Esophagus (tissue), 2 donors: ENCODE measurements at regions not wholly inside any gene's neighbourhood (a gene's known extent, or its start where the extent isn't known, plus 50 kb on each side); places are given as distances from the start of the nearest gene placed in this dataset.

Experiments
- H3K27ac ChIP-seq, 2 donors: one replicate each; pipeline ENCODE4 v1.5.1; 2013; ENCODE audit warnings: low read depth in 2 of 2, mild to moderate bottlenecking in 2 of 2, inconsistent platforms in 1 of 2, low read length in 1 of 2, moderate library complexity in 1 of 2
- H3K27me3 ChIP-seq, 2 donors: one replicate each; pipeline ENCODE4 v1.6.1; 2013; ENCODE audit warnings: low read length in 2 of 2, control low read depth in 1 of 2, mild to moderate bottlenecking in 1 of 2; ENCODE audit not compliant: insufficient read depth in 2 of 2, control insufficient read depth in 1 of 2
- H3K36me3 ChIP-seq, 2 donors: one replicate each; pipeline ENCODE4 v1.6.1; 2013; ENCODE audit warnings: low read length in 1 of 2; ENCODE audit not compliant: control insufficient read depth in 2 of 2, insufficient read depth in 2 of 2
- H3K4me1 ChIP-seq, 2 donors: one replicate each; pipeline ENCODE4 v1.6.1; 2013; ENCODE audit warnings: low read length in 1 of 2; ENCODE audit not compliant: control insufficient read depth in 2 of 2, insufficient read depth in 2 of 2
- H3K4me3 ChIP-seq, 2 donors: one replicate each; pipeline ENCODE4 v1.5.1; 2013; ENCODE audit warnings: low read length in 2 of 2, mild to moderate bottlenecking in 2 of 2, low read depth in 1 of 2, moderate library complexity in 1 of 2
- H3K9me3 ChIP-seq, 2 donors: one replicate each; pipeline ENCODE4 v1.6.1; 2013; ENCODE audit warnings: mild to moderate bottlenecking in 2 of 2, low read depth in 1 of 2, low read length in 1 of 2, moderate library complexity in 1 of 2; ENCODE audit not compliant: control insufficient read depth in 2 of 2, insufficient read depth in 1 of 2
- WGBS, 2 donors: extraction: QIAGEN DNeasy Blood & Tissue Kit; methylation state at CpG; one replicate each; pipeline ENCODE4 v1.1.7; 2013; 5-methylcytosine and 5-hydroxymethylcytosine counted together
- donor health status: healthy with polysubstance abuse.
- donor health status: Bipolar disorder and iron deficiency.

DNA sequence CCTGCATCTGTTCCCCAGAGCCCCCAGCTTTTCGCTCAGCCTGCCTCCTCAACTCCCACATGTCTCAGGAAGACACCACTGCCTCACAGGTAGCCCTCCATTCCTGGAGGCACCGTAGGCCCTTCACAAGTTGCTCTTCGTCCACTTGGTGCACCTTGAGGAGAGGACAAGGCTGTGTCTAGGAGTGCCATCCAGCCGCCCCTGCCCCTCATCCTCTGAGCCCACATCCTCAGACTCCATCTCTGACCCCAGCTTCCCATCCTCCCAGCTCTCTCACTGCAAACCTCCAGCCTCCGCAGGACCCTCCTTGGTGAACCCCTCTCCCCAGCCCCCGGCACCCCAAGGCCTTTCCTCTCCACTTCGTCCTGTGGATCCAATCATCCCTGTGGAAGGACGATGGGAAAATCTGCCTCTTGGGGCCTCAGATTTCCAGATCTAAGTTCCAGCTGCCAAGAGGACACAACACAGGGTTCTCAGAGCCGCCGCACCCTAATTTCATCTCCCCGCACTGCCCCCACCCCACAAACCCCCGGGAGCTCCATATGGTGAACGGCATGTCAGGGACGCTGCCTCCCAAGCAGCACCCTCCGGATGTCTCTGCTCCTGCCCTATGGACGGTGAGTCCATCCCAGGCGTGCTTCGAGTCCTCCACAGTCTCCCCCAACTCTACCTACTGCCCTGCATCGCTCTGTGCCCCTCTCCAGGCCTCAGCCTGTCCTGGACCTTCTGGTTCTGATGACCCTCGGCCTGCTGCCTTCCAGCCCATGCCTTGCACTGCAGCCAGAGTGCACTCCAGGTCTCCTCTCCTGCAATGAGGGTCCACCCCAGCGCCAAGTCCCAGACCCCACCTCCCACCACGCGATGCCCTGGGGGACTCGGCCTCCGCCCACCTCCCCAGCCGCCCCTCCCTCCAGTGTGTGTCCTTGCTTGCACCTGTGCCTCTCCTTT lies 314.1 kb upstream of the DIO3 start:
- no peaks in the 10 kb centered on the region for H3K4me1 ChIP-seq
- no peaks in the 10 kb centered on the region for H3K36me3 ChIP-seq
- no peak overlapping the region for H3K4me3 ChIP-seq
- no peak overlapping the region for H3K27ac ChIP-seq
- H3K27me3 ChIP-seq: no peaks in the 10 kb centered on the region
- H3K9me3 ChIP-seq: peaks cover 0 to 2% of the 10 kb centered on the region in 2 donors
- 89 to 92% methylated on average over 25 to 26 of the region's 26 CpGs for WGBS, 2 donors

DNA sequence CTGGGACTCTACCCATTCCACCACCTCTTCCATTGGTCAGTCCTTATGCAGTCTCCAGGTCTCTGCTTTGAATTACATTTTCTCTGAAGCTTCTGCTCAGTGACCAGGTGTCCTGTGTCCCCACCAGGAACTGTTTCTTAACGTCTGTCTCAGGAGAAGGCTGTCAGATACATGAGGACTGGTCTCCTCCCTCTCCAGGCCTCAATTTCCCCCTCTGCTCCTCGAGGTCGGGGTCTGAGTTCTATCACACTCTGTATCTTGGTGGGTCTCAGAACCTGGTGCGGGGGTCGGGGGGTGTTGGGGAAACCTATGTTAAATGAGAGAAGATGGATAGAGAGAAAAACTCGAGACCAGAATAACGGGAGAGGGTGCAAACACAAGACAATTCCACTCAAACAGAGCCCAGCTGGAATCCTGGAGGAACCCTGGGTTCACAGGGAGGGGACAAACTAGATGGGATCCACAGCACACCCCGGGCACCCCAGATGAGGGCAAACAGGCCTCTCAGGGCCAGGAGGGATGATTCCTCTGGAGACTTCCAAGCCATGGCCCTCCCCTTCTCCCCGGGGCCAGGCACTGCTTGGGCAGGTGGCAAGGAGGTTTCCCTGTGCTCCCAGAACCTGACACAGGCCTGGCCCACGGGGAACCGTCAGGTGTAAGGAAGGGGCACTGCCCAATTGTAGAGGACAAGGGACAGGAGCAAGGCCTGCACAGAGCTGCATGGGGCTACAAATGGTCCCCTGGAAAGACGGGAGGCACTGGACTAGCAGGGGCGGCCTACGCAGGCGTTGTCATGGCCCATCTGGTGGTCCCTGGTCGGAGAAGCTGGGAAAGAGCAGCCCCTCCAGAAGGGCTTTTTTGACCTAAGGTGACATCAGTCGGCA lies 313.2 kb upstream of the DIO3 start:
- no peak overlapping the region for H3K4me3 ChIP-seq
- 81 to 87% methylated on average over 17 of the region's 17 CpGs for WGBS, 2 donors
- H3K4me1 ChIP-seq: no peaks in the 10 kb centered on the region
- H3K9me3 ChIP-seq: peaks cover 0 to 2% of the 10 kb centered on the region in 2 donors
- H3K27ac ChIP-seq: no peak overlapping the region
- H3K27me3 ChIP-seq: no peaks in the 10 kb centered on the region
- H3K36me3 ChIP-seq: no peaks in the 10 kb centered on the region

DNA sequence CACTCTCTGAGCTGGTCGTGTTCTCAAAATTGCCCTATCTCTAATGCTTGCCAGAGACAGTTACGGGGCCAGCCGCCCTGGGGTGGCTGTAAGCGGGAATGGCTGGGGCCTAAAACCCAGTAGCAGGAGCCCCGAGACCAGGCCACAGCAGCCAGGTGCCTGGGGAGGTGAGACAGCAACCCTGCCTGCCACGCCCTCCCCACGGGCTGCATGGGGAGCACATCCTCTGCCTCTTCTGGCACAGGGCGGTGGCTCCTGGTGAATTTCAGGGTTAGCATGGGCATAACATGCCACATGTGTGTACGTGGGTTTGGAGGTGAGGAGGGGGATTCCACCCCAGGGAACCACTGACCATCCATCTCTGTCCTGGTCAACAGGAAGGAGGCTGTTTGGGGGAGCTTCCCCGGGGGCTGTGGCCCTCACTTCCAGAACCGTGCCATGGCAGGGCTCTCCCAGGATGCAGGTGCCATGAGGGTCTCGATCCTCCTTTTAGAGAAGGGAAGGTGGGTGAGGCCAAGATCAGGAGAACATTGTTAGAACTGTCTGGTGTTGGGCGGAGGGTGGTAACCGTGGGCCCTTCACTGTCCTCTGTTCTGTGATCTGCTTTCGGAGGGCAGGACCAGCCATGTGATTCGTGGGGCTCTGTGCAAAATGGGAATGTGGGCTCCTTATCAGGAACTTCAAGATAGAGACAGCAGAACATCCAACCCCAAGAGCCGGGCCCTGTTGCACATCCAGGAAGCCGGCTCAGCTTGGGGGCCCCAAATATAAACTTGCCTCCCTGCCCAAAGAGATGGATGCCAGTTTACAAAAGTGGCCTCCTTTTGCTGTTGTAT lies 312.2 kb upstream of the DIO3 start:
- no peaks in the 10 kb centered on the region for H3K36me3 ChIP-seq
- no peaks in the 10 kb centered on the region for H3K4me1 ChIP-seq
- H3K27ac ChIP-seq: no peak overlapping the region
- no peak overlapping the region for H3K4me3 ChIP-seq
- WGBS, 2 donors: 84 to 85% methylated on average over 18 of the region's 18 CpGs
- H3K9me3 ChIP-seq: peaks cover 0 to 2% of the 10 kb centered on the region in 2 donors
- H3K27me3 ChIP-seq: no peaks in the 10 kb centered on the region

DNA sequence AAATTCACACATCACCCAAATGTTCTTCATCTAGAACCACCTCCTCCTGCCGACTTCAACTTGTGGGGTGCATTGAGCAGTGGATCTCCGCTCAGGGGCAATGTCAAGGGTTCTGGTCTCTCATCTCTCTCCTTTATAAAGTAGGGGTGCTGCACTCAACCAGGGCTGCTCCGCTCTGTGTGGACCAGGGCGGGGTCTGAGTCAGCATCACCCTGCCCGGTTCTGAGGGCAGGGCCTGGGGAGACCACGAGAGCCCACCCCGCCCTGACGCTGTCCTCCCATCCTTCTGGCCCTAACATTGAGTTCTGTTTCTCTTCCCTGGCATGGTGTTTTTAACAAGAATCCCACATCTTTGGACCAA lies 311.6 kb upstream of the DIO3 start:
- WGBS, 2 donors: 84 to 89% methylated on average over 8 of the region's 8 CpGs
- peaks cover 0 to 2% of the 10 kb centered on the region in 2 donors for H3K9me3 ChIP-seq
- no peaks in the 10 kb centered on the region for H3K27me3 ChIP-seq
- no peaks in the 10 kb centered on the region for H3K36me3 ChIP-seq
- H3K4me1 ChIP-seq: no peaks in the 10 kb centered on the region
- no peak overlapping the region for H3K27ac ChIP-seq
- no peak overlapping the region for H3K4me3 ChIP-seq

DNA sequence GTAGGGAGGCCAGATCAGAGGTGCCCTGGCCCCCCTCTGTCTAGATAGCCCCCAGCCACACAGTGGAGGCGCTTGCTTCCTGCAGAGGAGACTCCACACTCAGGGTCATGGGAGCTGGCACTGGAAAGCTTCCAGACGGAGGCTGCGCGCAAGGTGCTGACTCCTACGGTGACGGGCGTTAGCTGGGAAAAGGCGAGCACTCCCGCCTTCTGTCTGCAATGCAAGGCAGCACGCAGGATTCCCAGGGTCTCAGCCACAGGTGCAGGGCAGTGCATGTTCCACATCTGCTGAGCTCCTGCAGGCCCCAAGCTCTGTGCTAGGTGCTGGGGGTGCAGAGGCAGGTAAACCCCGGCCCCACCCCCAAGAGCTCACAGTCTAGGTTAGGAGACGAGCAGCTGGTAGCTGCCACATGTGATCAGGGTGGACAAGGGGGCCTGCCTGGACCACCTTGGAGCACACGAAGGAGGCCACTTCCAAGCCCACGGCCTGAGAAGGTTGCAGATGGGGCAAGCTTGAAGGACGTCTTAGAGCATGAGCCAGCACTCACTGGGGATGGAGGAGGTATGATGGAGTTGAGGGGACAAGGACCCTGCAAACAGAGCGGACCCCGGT lies 310.9 kb upstream of the DIO3 start:
- Histone ChIP-seq H3K9me3 (peaks cover 0 to 2% of the 10 kb centered on the region in 2 donors), H3K27me3 (no peaks in the 10 kb centered on the region), H3K36me3 (no peaks in the 10 kb centered on the region), H3K4me1 (no peaks in the 10 kb centered on the region), H3K4me3 (no peak overlapping the region), H3K27ac (no peak overlapping the region)
- WGBS, 2 donors: 80 to 85% methylated on average over 17 of the region's 17 CpGs

DNA sequence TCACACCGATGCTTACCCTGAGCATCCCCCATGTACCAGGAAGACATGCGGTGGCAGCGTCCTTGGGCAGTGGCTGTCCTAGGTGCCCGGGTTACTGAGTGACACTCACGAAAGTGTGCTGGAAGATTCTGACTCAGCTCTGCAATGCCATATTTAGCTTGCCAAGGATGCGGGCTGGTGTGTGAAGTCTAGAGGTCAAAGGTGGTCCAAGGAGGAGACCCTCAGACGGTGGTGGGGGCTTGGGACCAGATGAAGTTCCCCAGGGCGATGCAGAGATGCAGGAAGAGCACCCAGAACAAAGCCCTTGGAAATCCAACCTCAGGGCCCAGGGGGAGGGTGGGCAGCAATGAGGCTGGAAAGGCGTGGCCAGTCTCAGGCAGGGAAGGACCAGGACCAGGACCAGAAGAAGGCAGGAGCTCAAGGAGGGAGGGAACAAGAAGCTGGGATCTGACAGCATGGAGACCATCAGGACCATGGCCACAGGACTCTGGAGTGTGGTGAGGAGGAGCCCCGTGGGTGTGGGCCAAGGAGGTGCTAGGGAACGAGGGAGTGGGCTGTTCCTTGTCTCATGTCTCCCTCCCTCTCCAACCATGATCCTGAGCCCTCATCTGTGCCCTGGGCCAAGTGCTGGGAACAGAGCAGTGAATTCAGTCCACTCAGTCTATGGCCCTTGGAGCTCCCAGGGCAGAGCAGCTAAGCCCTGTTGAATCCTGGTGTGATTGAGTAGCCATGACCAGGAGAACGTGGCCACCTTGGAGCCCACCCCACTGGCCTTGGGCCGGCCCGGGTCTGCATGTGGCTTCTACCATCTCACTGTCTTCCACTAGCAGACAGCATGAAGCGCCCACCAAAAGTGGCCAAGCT lies 310.1 kb upstream of the DIO3 start:
- H3K4me3 ChIP-seq: no peak overlapping the region
- H3K36me3 ChIP-seq: no peaks in the 10 kb centered on the region
- no peaks in the 10 kb centered on the region for H3K27me3 ChIP-seq
- WGBS, 2 donors: 86% methylated on average over 15 of the region's 15 CpGs
- peaks cover 0 to 2% of the 10 kb centered on the region in 2 donors for H3K9me3 ChIP-seq
- no peak overlapping the region for H3K27ac ChIP-seq
- H3K4me1 ChIP-seq: no peaks in the 10 kb centered on the region

DNA sequence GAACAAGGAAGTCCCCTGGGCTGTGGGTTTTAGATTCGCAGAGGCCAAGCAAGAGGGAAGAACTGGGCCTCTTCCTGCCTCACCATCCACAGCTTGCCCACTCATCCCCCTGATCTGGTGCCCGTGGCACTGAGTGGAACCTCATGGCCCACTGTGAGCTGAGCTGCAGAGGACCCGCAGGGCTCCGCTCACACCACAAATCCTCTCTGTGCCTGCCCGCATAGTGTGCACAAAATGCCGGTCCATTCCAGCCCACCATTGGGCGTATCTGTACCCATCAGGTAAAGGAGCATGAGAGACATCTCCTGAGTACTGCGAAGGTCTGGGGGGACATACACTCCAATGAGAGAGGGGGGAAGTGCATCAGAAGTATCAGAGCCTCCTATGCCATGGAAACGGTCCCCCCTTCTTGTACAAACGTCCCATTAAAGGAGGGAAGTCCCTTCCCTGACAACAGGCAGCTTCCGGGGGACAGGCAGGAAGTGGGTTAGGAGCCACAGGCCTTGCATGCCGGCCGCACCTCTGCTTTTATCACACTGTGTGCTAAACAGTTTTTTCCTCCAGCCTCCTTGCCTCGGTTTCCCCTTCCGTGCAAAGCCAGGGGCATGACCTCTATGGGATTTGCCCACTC lies 309.4 kb upstream of the DIO3 start:
- no peaks in the 10 kb centered on the region for H3K36me3 ChIP-seq
- H3K27me3 ChIP-seq: no peaks in the 10 kb centered on the region
- H3K27ac ChIP-seq: no peak overlapping the region
- WGBS, 2 donors: 80 to 81% methylated on average over 15 of the region's 15 CpGs
- no peak overlapping the region for H3K4me3 ChIP-seq
- no peaks in the 10 kb centered on the region for H3K4me1 ChIP-seq
- H3K9me3 ChIP-seq: peaks cover 0 to under 1% of the 10 kb centered on the region in 2 donors

DNA sequence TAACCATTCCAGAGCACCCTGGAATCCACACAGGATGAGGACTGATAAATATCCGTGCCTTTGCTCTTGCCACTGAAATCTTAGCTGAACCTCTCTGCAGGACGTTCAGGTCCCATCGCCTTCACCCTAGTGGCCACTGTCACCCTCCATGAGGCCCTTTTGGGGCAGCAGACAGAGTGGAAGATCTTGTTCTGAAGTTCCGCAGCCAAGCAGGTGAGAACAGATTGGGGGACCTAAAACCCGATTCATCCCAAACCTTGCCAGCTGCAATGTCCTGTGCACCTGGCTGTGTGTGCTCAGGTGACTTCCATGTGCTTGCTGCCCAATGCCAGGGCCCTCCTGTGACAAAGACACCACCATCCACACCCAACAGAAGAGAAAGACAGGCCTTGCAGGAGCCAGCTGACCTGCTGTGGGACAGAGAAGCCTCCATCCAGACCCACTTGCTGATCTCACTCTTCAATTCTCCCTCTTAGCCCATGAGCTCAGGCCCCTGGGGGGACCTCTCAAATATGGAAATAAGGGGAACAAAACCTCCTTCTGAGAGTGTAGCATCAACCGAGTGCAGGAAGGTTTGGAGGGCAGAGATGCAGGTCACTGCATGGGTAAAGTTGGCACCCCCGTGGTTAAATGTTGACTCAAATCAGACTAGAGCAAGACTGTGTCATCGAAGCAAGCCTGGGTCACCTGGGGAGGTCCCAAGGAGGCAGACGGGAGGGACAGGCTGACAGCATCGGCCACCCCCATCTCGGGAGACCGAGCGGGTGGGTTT lies 308.7 kb upstream of the DIO3 start:
- Histone ChIP-seq H3K27me3 (no peaks in the 10 kb centered on the region), H3K36me3 (no peaks in the 10 kb centered on the region), H3K4me3 (no peak overlapping the region), H3K9me3 (no peaks in the 10 kb centered on the region), H3K4me1 (no peaks in the 10 kb centered on the region), H3K27ac (no peak overlapping the region)
- 72 to 76% methylated on average over 13 of the region's 13 CpGs for WGBS, 2 donors
